H1 (cell line): ENCODE measurements at regions not wholly inside any gene's neighbourhood (a gene's known extent, or its start where the extent isn't known, plus 50 kb on each side); places are given as distances from the start of the nearest gene placed in this dataset.

Source experiments
- CTCF ChIA-PET: fragments of 300-600 bp; sonication (Branson Sonifier 250); formaldehyde crosslinking; loops from one replicate; lab custom pipeline; 2021; ENCODE audit not compliant: partially characterized antibody; lab: Charles Lee
- POLR2A ChIA-PET: fragments of 300-600 bp; sonication (Branson Sonifier 250); formaldehyde crosslinking; loops from one replicate; lab custom pipeline; 2021; ENCODE audit warnings: inconsistent platforms; ENCODE audit not compliant: partially characterized antibody; lab: Charles Lee
- DNase-seq, 2 experiments: peaks; one replicate each; pipeline versions ENCODE4 v3.0.0 to v3.0.0-alpha.2; 2010 to 2022; ENCODE audit warnings: low spot score in 2 of 2, low read depth in 1 of 2, mixed read lengths in 1 of 2
- FAIRE-seq: peaks from 2 replicates; lab custom pipeline; 2011; peaks lifted over from hg19 to GRCh38; lab: Jason Lieb, UNC
- H2AFZ ChIP-seq: 2 replicates; pipeline ENCODE4 v1.8.1; 2012; ENCODE audit warnings: low read length, inconsistent platforms
- H2AK5ac ChIP-seq: 2 replicates; pipeline ENCODE4 v1.6.1; 2013; ENCODE audit warnings: low read depth, low read length
- H2BK120ac ChIP-seq: replicated peaks from 2 replicates; pipeline ENCODE3; 2013; ENCODE audit warnings: low read depth, low read length, inconsistent platforms
- H2BK12ac ChIP-seq: 2 replicates; pipeline ENCODE4 v1.6.1; 2013; ENCODE audit warnings: low read depth, low read length
- H2BK15ac ChIP-seq: 2 replicates; pipeline ENCODE4 v1.6.1; 2013; ENCODE audit warnings: low read length
- H2BK20ac ChIP-seq: 2 replicates; pipeline ENCODE4 v1.6.1; 2013; ENCODE audit warnings: low read length
- H2BK5ac ChIP-seq: 2 replicates; pipeline ENCODE4 v1.6.1; 2013; ENCODE audit warnings: low read depth, low read length
- H3K14ac ChIP-seq: 2 replicates; pipeline ENCODE4 v1.6.1; 2013; ENCODE audit warnings: inconsistent platforms; ENCODE audit not compliant: insufficient read length
- H3K18ac ChIP-seq: 2 replicates; pipeline ENCODE4 v1.6.1; 2013; ENCODE audit warnings: low read length; ENCODE audit errors: extremely low read depth
- H3K23ac ChIP-seq: 2 replicates; pipeline ENCODE4 v1.6.1; 2013; ENCODE audit warnings: inconsistent platforms; ENCODE audit not compliant: insufficient read length
- H3K23me2 ChIP-seq: 2 replicates; pipeline ENCODE4 v1.6.1; 2013; ENCODE audit warnings: low read depth, low read length
- H3K27ac ChIP-seq: 2 replicates; pipeline ENCODE4 v1.6.1; 2011; ENCODE audit warnings: low read depth, low read length, inconsistent platforms
- H3K27me3 ChIP-seq, 4 experiments: replicated peaks in 1 of 4; 1 replicate in 1 of 4; 2 replicates in 3 of 4; pipeline versions ENCODE4 v1.6.1 to v1.8.1; 2011 to 2013; ENCODE audit warnings: low read length in 3 of 4, mild to moderate bottlenecking in 3 of 4, inconsistent platforms in 2 of 4, mixed read lengths in 2 of 4, moderate library complexity in 1 of 4; ENCODE audit not compliant: control insufficient read depth in 3 of 4, insufficient read depth in 3 of 4; ENCODE audit errors: extremely low read depth in 1 of 4
- H3K36me3 ChIP-seq, 4 experiments: 2 replicates each; pipeline versions ENCODE4 v1.6.1 to v1.8.1; 2011 to 2013; ENCODE audit warnings: mild to moderate bottlenecking in 4 of 4, low read length in 3 of 4, moderate library complexity in 2 of 4, control low read depth in 1 of 4, inconsistent platforms in 1 of 4; ENCODE audit not compliant: insufficient read depth in 4 of 4, control insufficient read depth in 2 of 4
- H3K4ac ChIP-seq: replicated peaks from 2 replicates; pipeline ENCODE3; 2013; ENCODE audit warnings: low read length, low read depth, mixed read lengths, inconsistent platforms; ENCODE audit not compliant: insufficient read length
- H3K4me1 ChIP-seq, 4 experiments: replicated peaks in 1 of 4; 1 replicate in 1 of 4; 2 replicates in 3 of 4; pipeline versions ENCODE4 v1.6.1 to v1.8.1; 2011 to 2013; ENCODE audit warnings: low read length in 3 of 4, inconsistent platforms in 2 of 4, mixed read lengths in 1 of 4; ENCODE audit not compliant: insufficient read depth in 4 of 4, control insufficient read depth in 3 of 4
- H3K4me2 ChIP-seq, 2 experiments: 2 replicates each; pipeline versions ENCODE4 v1.6.1 to v1.8.1; 2011 to 2013; ENCODE audit warnings: low read depth in 2 of 2, low read length in 2 of 2, control low read depth in 1 of 2, inconsistent platforms in 1 of 2, mild to moderate bottlenecking in 1 of 2; ENCODE audit not compliant: insufficient read depth in 1 of 2
- H3K4me3 ChIP-seq, 4 experiments: fragments of 200-600, 300-600 bp in 1 of 4; sonication (generic), shearing (Covaris generic), sonication (Bioruptor Twin) in 1 of 4; 2 replicates each; pipeline versions ENCODE4 v1.5.1 to v1.8.1; 2011 to 2016; ENCODE audit warnings: low read length in 4 of 4, low read depth in 3 of 4, control low read depth in 2 of 4, inconsistent platforms in 2 of 4, mild to moderate bottlenecking in 2 of 4, mixed read lengths in 1 of 4, moderate library complexity in 1 of 4; ENCODE audit not compliant: insufficient read depth in 2 of 4; ENCODE audit errors: extremely low read depth in 1 of 4
- H3K56ac ChIP-seq: replicated peaks from 2 replicates; pipeline ENCODE3; 2013; ENCODE audit warnings: low read depth, mild to moderate bottlenecking, mixed read lengths, low read length, inconsistent platforms; ENCODE audit not compliant: insufficient read length
- H3K79me1 ChIP-seq: 2 replicates; pipeline ENCODE4 v1.6.1; 2013; ENCODE audit warnings: low read depth, low read length, control low read depth
- H3K79me2 ChIP-seq, 2 experiments: 2 replicates each; pipeline versions ENCODE4 v1.6.1 to v1.8.1; 2012 to 2013; ENCODE audit warnings: low read length in 2 of 2, mild to moderate bottlenecking in 2 of 2, inconsistent platforms in 1 of 2; ENCODE audit not compliant: insufficient read depth in 2 of 2, control insufficient read depth in 1 of 2
- H3K9ac ChIP-seq, 4 experiments: replicated peaks in 1 of 4; 1 replicate in 1 of 4; 2 replicates in 3 of 4; pipeline versions ENCODE4 v1.6.1 to v1.8.1; 2011 to 2013; ENCODE audit warnings: low read depth in 3 of 4, low read length in 3 of 4, control low read depth in 2 of 4, mild to moderate bottlenecking in 2 of 4, moderate library complexity in 2 of 4, inconsistent platforms in 1 of 4; ENCODE audit errors: extremely low read depth in 1 of 4
- H3K9me3 ChIP-seq, 2 experiments: 2 replicates each; pipeline versions ENCODE4 v1.6.1 to v1.8.1; 2012 to 2013; ENCODE audit warnings: mild to moderate bottlenecking in 2 of 2, moderate library complexity in 2 of 2, control low read depth in 1 of 2, inconsistent platforms in 1 of 2, low read depth in 1 of 2, low read length in 1 of 2, mixed read lengths in 1 of 2; ENCODE audit not compliant: insufficient read depth in 2 of 2
- H4K20me1 ChIP-seq, 2 experiments: replicated peaks in 1 of 2; 2 replicates each; pipeline versions ENCODE3 to v1.8.1; 2011 to 2013; ENCODE audit warnings: inconsistent platforms in 2 of 2, low read length in 2 of 2, mild to moderate bottlenecking in 1 of 2; ENCODE audit not compliant: insufficient read depth in 2 of 2, control insufficient read depth in 1 of 2
- H4K5ac ChIP-seq: 2 replicates; pipeline ENCODE4 v1.6.1; 2013; ENCODE audit warnings: low read length, low read depth, mixed read lengths, inconsistent platforms; ENCODE audit not compliant: insufficient read length
- H4K8ac ChIP-seq: 2 replicates; pipeline ENCODE4 v1.8.0; 2013; ENCODE audit warnings: mild to moderate bottlenecking, moderate library complexity, low read length, inconsistent platforms; ENCODE audit not compliant: insufficient read depth; ENCODE audit errors: extremely low read depth
- H4K91ac ChIP-seq: replicated peaks from 2 replicates; pipeline ENCODE3; 2013; ENCODE audit warnings: low read length, mixed read lengths, inconsistent platforms; ENCODE audit not compliant: insufficient read length
- BCL11A ChIP-seq, 2 experiments: IDR thresholded peaks; one replicate each; pipeline ENCODE4 v1.6.1; 2011; ENCODE audit warnings: low read depth in 2 of 2, low read length in 2 of 2, mild to moderate bottlenecking in 2 of 2
- CHD1 ChIP-seq: IDR thresholded peaks from 2 replicates; pipeline ENCODE4 v1.6.1; 2012; ENCODE audit warnings: low read depth, low read length, improper control_type of control experiment
- CTCF ChIP-seq, 3 experiments: IDR thresholded peaks; 1 replicate in 2 of 3; 2 replicates in 1 of 3; pipeline versions ENCODE4 v1.5.1 to v1.6.1; 2011; ENCODE audit warnings: low read length in 3 of 3, mild to moderate bottlenecking in 3 of 3, inconsistent platforms in 2 of 3, low read depth in 1 of 3, moderate library complexity in 1 of 3; ENCODE audit not compliant: insufficient read depth in 1 of 3; ENCODE audit errors: control extremely low read depth in 1 of 3
- E2F6 ChIP-seq: IDR thresholded peaks from 2 replicates; pipeline ENCODE4 v1.6.1; 2012; ENCODE audit warnings: inconsistent platforms
- GABPA ChIP-seq: IDR thresholded peaks from 2 replicates; pipeline ENCODE4 v1.6.1; 2011; ENCODE audit warnings: mild to moderate bottlenecking, low read length, moderate library complexity, borderline replicate concordance; ENCODE audit not compliant: insufficient read depth
- HDAC6 ChIP-seq: IDR thresholded peaks from one replicate; pipeline ENCODE4 v1.7.1; 2012; ENCODE audit warnings: low read depth, mild to moderate bottlenecking, inconsistent platforms, low read length, moderate library complexity
- JUND ChIP-seq: IDR thresholded peaks from 2 replicates; pipeline ENCODE4 v1.6.1; 2011; ENCODE audit warnings: mild to moderate bottlenecking, improper control_type of control experiment, low read length
- MAFK ChIP-seq: IDR thresholded peaks from 2 replicates; pipeline ENCODE4 v1.6.1; 2012; ENCODE audit warnings: low read depth, mild to moderate bottlenecking, improper control_type of control experiment, low read length
- SAP30 ChIP-seq: fragments of 300-600 bp; sonication (generic); IDR thresholded peaks from 2 replicates; pipeline ENCODE4 v1.7.1; 2012; ENCODE audit warnings: low read length, moderate library complexity, mild to moderate bottlenecking, inconsistent platforms; ENCODE audit not compliant: insufficient read depth, insufficient replicate concordance
- TCF12 ChIP-seq: IDR thresholded peaks from 2 replicates; pipeline ENCODE4 v1.6.1; 2011; ENCODE audit warnings: low read depth, mild to moderate bottlenecking, low read length
- USF2 ChIP-seq: IDR thresholded peaks from 2 replicates; pipeline ENCODE4 v1.6.1; 2011; ENCODE audit warnings: low read length, improper control_type of control experiment
- WGBS, 2 experiments: shearing (Covaris generic) in 1 of 2; methylation state at CpG; one replicate each; pipeline versions ENCODE4 v1.1.6 to v1.1.7; 2013 to 2015; ENCODE audit warnings: low lambda C conversion rate in 2 of 2, mixed read lengths in 2 of 2, inconsistent platforms in 1 of 2, low coverage in 1 of 2, missing lambda C conversion rate in 1 of 2; ENCODE audit not compliant: insufficient replicate concordance in 2 of 2, insufficient coverage in 1 of 2, insufficient read length in 1 of 2; ENCODE audit errors: extremely low coverage in 1 of 2, missing lambda C conversion rate in 1 of 2; 5-methylcytosine and 5-hydroxymethylcytosine counted together

- Histone ChIP-seq H3K4me1 (no peaks in the 10 kb centered on the region), H3K9ac (no peak overlapping the region), H3K4me2 (no peak overlapping the region), H3K56ac (no peak overlapping the region), H3K4me3 (no peak overlapping the region), H4K20me1 (no peaks in the 10 kb centered on the region), H3K23me2 (no peaks in the 10 kb centered on the region), H3K27ac (no peak overlapping the region), H4K5ac (no peak overlapping the region), H3K23ac (no peak overlapping the region), H3K36me3 (no peaks in the 10 kb centered on the region), H2BK120ac (no peak overlapping the region), H4K91ac (no peak overlapping the region), H4K8ac (no peak overlapping the region), H3K79me1 (no peaks in the 10 kb centered on the region), H2BK20ac (no peak overlapping the region), H2BK5ac (no peak overlapping the region), H2BK12ac (no peak overlapping the region), H3K18ac (no peak overlapping the region), H3K14ac (no peak overlapping the region), H3K27me3 (no peaks in the 10 kb centered on the region), H3K4ac (no peak overlapping the region), H3K9me3 (no peaks in the 10 kb centered on the region), H2BK15ac (no peak overlapping the region), H2AFZ (no peak overlapping the region), H2AK5ac (no peak overlapping the region), H3K79me2 (no peaks in the 10 kb centered on the region)
- POLR2A ChIA-PET = no interaction called here
- no peak for DNase-seq
- WGBS, 2 experiments = 94% methylated on average over 4 of the region's 4 CpGs; no CpG with 5 or more reads in 1 of the 2 experiments
- FAIRE-seq = no peak
- CTCF ChIA-PET = no interaction called here
- TF ChIP-seq MAFK = no peak
- TF ChIP-seq CTCF (IDR thresholded peaks at IDR 0.05; ENCODE audit: control extremely low read depth in 1 of 3, insufficient read depth in 1 of 3, low read depth in 1 of 3, low read length in 3 of 3) = no peak
- TF ChIP-seq TCF12 = no peak
- no peak for TF ChIP-seq GABPA
- no peak for TF ChIP-seq JUND
- no peak for TF ChIP-seq SAP30
- TF ChIP-seq BCL11A (IDR thresholded peaks at IDR 0.05; ENCODE audit: low read depth in 2 of 2, low read length in 2 of 2) = no peak
- no peak for TF ChIP-seq CHD1
- TF ChIP-seq HDAC6 = no peak
- no peak for TF ChIP-seq USF2
- no peak for TF ChIP-seq E2F6
Measured at GRCh38 chr5:87671146-87671545, 258.4 kb upstream of the CCNH start.
